GM19240 (cell line): ENCODE measurements at regions not wholly inside any gene's neighbourhood (a gene's known extent, or its start where the extent isn't known, plus 50 kb on each side); places are given as distances from the start of the nearest gene placed in this dataset.

ENCODE experiments used
- DNase-seq: peaks from one replicate; pipeline ENCODE4 v3.0.0; 2011; ENCODE audit warnings: low spot score; ENCODE audit not compliant: insufficient read length

- no peak for DNase-seq
Measured at GRCh38 chr9:107210775-107211174, 72.3 kb upstream of the RAD23B start.

GRCh38 chr9:107211284-107211923 is 71.7 kb upstream of the RAD23B start:
- no peak for DNase-seq

GRCh38 chr9:107212613-107213012 is 70.5 kb upstream of the RAD23B start:
- DNase-seq, result no peak

- DNase-seq, result no peak
Measured at GRCh38 chr9:107213080-107213479, 70.0 kb upstream of the RAD23B start.

- peak; percentile 12 for DNase-seq
Measured at GRCh38 chr9:107213561-107214028, 69.5 kb upstream of the RAD23B start.

- DNase-seq, result no peak
Measured at GRCh38 chr9:107214381-107214780, 68.7 kb upstream of the RAD23B start.

- DNase-seq, result no peak
Measured at GRCh38 chr9:107214915-107215314, 68.2 kb upstream of the RAD23B start.

- DNase-seq, result no peak
Measured at GRCh38 chr9:107215381-107215780, 67.7 kb upstream of the RAD23B start.

- DNase-seq, result no peak
Measured at GRCh38 chr9:107216329-107216728, 66.8 kb upstream of the RAD23B start.

GRCh38 chr9:107218829-107219485 is 64.1 kb upstream of the RAD23B start:
- DNase-seq, result no peak

GRCh38 chr9:107219486-107220077 is 63.5 kb upstream of the RAD23B start:
- no peak for DNase-seq

- no peak for DNase-seq
Measured at GRCh38 chr9:107221321-107221720, 61.8 kb upstream of the RAD23B start.

- no peak for DNase-seq
Measured at GRCh38 chr9:107222020-107222522, 61.0 kb upstream of the RAD23B start.

GRCh38 chr9:107223381-107223780 is 59.7 kb upstream of the RAD23B start:
- DNase-seq, result no peak

GRCh38 chr9:107224252-107224651 is 58.8 kb upstream of the RAD23B start:
- DNase-seq, result no peak

GRCh38 chr9:107226421-107226820 is 56.7 kb upstream of the RAD23B start:
- no peak for DNase-seq

GRCh38 chr9:107227774-107228173 is 55.3 kb upstream of the RAD23B start:
- no peak for DNase-seq

GRCh38 chr9:107228496-107229039 is 54.5 kb upstream of the RAD23B start:
- DNase-seq, result no peak

- no peak for DNase-seq
Measured at GRCh38 chr9:107229241-107229741, 53.8 kb upstream of the RAD23B start.
